ENCODE measurements at regions not wholly inside any gene's neighbourhood (a gene's known extent, or its start where the extent isn't known, plus 50 kb on each side); places are given as distances from the start of the nearest gene placed in this dataset.
"Not testable (repeated sequence)": the region's sequence is repeated elsewhere in the genome, so short reads cannot be mapped to it uniquely, and the experiment has no call there.

GRCh38 chr2:138066139-138066806, 102.0 kb downstream of the HNMT start:
- DNase-seq (ENCODE audit: low spot score): no peak

GRCh38 chr2:138066841-138067240, 102.6 kb downstream of the HNMT start:
- no peak for DNase-seq (ENCODE audit: low spot score)

GRCh38 chr2:138068669-138069068, 104.4 kb downstream of the HNMT start:
- DNase-seq (ENCODE audit: low spot score): not testable (repeated sequence)

- not testable (repeated sequence) for DNase-seq (ENCODE audit: low spot score)
Measured at GRCh38 chr2:138071042-138071719, 106.9 kb downstream of the HNMT start.

GRCh38 chr2:138071720-138072719, 107.7 kb downstream of the HNMT start:
- no peak for DNase-seq (ENCODE audit: low spot score)

GRCh38 chr2:138078153-138078552, 113.9 kb downstream of the HNMT start:
- peak; percentile 25 for DNase-seq (ENCODE audit: low spot score)

GRCh38 chr2:138079976-138080375, 115.7 kb downstream of the HNMT start:
- DNase-seq (ENCODE audit: low spot score): no peak

GRCh38 chr2:138081225-138082073, 117.2 kb downstream of the HNMT start:
- DNase-seq (ENCODE audit: low spot score): no peak

GRCh38 chr2:138084206-138084605, 119.9 kb downstream of the HNMT start:
- DNase-seq (ENCODE audit: low spot score): no peak

- not testable (repeated sequence) for DNase-seq (ENCODE audit: low spot score)
Measured at GRCh38 chr2:138085441-138085840, 121.2 kb downstream of the HNMT start.

GRCh38 chr2:138086576-138086975, 122.3 kb downstream of the HNMT start:
- DNase-seq (ENCODE audit: low spot score): no peak

- no peak for DNase-seq (ENCODE audit: low spot score)
Measured at GRCh38 chr2:138087751-138088593, 123.7 kb downstream of the HNMT start.

- peak; percentile 72 for DNase-seq (ENCODE audit: low spot score)
Measured at GRCh38 chr2:138090330-138090729, 126.1 kb downstream of the HNMT start.

- no peak for DNase-seq (ENCODE audit: low spot score)
Measured at GRCh38 chr2:138093455-138093854, 129.2 kb downstream of the HNMT start.

GRCh38 chr2:138094031-138094430, 129.8 kb downstream of the HNMT start:
- no peak for DNase-seq (ENCODE audit: low spot score)

- DNase-seq (ENCODE audit: low spot score): no peak
Measured at GRCh38 chr2:138095336-138095735, 131.1 kb downstream of the HNMT start.

GRCh38 chr2:138099288-138099687, 135.0 kb downstream of the HNMT start:
- not testable (repeated sequence) for DNase-seq (ENCODE audit: low spot score)

GRCh38 chr2:138101718-138102117, 137.4 kb downstream of the HNMT start:
- no peak for DNase-seq (ENCODE audit: low spot score)

GRCh38 chr2:138102664-138103063, 138.4 kb downstream of the HNMT start:
- no peak for DNase-seq (ENCODE audit: low spot score)

- DNase-seq (ENCODE audit: low spot score): no peak
Measured at GRCh38 chr2:138103156-138103555, 138.9 kb downstream of the HNMT start.

GRCh38 chr2:138104071-138104470, 139.8 kb downstream of the HNMT start:
- no peak for DNase-seq (ENCODE audit: low spot score)
